PFSK-1 (cell line): ENCODE measurements at regions not wholly inside any gene's neighbourhood (a gene's known extent, or its start where the extent isn't known, plus 50 kb on each side); places are given as distances from the start of the nearest gene placed in this dataset.

ENCODE experiments used
- FOXP2 ChIP-seq: optimal IDR thresholded peaks from 2 replicates; pipeline ENCODE3; 2011; ENCODE audit warnings: borderline replicate concordance, control low read depth, inconsistent platforms; ENCODE audit not compliant: insufficient read depth; ENCODE audit errors: extremely low read length, extremely low read depth
- POLR2AphosphoS5 ChIP-seq: IDR thresholded peaks from 2 replicates; pipeline ENCODE4 v1.6.1; 2012; ENCODE audit warnings: low read depth, mild to moderate bottlenecking, control low read depth, low read length, moderate library complexity
- SIN3A ChIP-seq: IDR thresholded peaks from 2 replicates; pipeline ENCODE4 v1.6.1; 2012; ENCODE audit warnings: mild to moderate bottlenecking, low read length, moderate library complexity, borderline replicate concordance; ENCODE audit not compliant: insufficient read depth
- TAF1 ChIP-seq: IDR thresholded peaks from 2 replicates; pipeline ENCODE4 v1.6.1; 2012; ENCODE audit warnings: low read length, control low read depth, borderline replicate concordance; ENCODE audit not compliant: insufficient read depth
- TF ChIP-seq, protein P1 (sequence below), 2 experiments: IDR thresholded peaks; 2 replicates each; pipeline versions ENCODE4 v1.6.1 to v1.8.0; 2011 to 2012; ENCODE audit warnings: low read depth in 2 of 2, low read length in 2 of 2, control low read depth in 1 of 2, inconsistent platforms in 1 of 2, mild to moderate bottlenecking in 1 of 2, moderate library complexity in 1 of 2; ENCODE audit not compliant: insufficient read depth in 1 of 2

DNA sequence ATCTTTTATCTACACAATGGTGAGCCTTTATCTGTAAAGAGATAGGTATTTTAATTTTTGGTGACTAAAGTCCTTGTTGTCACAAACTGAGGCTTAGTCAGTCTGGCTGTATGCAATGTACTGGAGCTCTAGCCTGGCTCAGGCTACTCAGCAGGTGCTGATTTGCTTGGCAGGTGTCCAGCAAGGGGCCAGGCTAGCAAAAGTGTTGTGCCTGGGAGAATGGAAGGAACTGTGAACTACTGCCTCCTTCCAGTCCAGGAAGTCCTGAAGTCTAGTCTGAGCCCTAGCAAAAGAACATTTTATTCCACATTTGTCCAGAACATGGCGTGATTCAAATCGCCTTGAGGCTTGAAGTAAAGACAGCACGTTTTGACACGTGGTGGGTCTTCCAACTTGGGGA lies 260.5 kb downstream of the CCDC85A start:
- TF ChIP-seq SIN3A, result no peak
- TF ChIP-seq, protein P1, sequence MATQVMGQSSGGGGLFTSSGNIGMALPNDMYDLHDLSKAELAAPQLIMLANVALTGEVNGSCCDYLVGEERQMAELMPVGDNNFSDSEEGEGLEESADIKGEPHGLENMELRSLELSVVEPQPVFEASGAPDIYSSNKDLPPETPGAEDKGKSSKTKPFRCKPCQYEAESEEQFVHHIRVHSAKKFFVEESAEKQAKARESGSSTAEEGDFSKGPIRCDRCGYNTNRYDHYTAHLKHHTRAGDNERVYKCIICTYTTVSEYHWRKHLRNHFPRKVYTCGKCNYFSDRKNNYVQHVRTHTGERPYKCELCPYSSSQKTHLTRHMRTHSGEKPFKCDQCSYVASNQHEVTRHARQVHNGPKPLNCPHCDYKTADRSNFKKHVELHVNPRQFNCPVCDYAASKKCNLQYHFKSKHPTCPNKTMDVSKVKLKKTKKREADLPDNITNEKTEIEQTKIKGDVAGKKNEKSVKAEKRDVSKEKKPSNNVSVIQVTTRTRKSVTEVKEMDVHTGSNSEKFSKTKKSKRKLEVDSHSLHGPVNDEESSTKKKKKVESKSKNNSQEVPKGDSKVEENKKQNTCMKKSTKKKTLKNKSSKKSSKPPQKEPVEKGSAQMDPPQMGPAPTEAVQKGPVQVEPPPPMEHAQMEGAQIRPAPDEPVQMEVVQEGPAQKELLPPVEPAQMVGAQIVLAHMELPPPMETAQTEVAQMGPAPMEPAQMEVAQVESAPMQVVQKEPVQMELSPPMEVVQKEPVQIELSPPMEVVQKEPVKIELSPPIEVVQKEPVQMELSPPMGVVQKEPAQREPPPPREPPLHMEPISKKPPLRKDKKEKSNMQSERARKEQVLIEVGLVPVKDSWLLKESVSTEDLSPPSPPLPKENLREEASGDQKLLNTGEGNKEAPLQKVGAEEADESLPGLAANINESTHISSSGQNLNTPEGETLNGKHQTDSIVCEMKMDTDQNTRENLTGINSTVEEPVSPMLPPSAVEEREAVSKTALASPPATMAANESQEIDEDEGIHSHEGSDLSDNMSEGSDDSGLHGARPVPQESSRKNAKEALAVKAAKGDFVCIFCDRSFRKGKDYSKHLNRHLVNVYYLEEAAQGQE (IDR thresholded peaks at IDR 0.05; ENCODE audit: insufficient read depth in 1 of 2, low read depth in 2 of 2, low read length in 2 of 2), result no peak
- TF ChIP-seq TAF1, result no peak
- TF ChIP-seq FOXP2, result no peak
- no peak for TF ChIP-seq POLR2AphosphoS5

DNA sequence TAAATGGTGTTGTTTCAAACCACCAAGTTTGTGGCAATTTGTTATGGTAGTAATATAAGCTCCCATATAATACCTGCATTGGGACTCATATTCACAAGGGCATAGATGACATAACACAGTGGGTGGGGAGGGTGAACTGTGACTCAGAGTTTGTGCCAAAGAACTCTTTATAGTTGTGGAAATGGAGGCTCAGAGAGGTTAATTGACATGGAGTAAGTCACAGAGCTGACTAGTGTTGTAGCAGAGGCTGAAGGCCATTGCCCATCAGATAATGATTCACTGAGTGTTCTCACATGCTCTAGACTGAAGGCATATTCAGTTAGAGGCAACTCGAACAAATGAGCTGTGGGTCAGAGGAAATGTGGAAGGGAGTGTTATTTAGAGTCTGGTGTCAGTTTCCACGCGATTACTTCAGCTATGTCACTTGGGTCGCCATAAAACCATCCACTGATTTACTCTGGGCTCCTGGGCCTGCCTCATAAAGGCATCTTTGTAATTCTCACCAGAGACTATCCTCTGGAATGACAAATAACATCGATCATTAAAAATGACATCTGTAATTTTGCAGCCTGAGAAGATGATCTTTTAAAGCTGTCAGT lies 264.7 kb downstream of the CCDC85A start:
- no peak for TF ChIP-seq TAF1
- no peak for TF ChIP-seq FOXP2

GRCh38 chr2:56449002-56449431 lies 265.2 kb downstream of the CCDC85A start:
- TF ChIP-seq, protein P1 (IDR thresholded peaks at IDR 0.05; ENCODE audit: insufficient read depth in 1 of 2, low read depth in 2 of 2, low read length in 2 of 2), result no peak
- TF ChIP-seq POLR2AphosphoS5 (no peak), FOXP2 (no peak), SIN3A (no peak), TAF1 (no peak)

DNA sequence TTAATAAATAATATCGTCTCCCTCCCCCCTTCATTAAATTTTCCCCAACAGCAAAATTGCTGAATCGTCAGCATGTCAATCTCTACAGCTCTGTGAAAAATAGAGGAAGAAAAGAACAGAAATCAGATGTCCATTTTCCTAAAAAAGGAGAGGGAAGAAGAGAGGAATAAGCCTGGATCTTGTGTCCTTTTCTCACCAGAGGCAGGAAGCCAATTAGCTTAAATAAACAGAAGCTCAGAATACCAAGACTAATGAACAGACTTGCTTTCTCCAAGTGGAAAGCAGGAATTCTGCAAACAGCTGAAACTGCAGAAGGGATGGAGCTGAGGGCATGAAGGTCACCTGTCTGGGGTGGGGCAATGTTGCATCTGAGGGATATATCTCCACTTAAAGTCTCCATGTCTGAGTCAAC lies 265.7 kb downstream of the CCDC85A start:
- TF ChIP-seq TAF1, result no peak
- TF ChIP-seq, protein P1 (IDR thresholded peaks at IDR 0.05; ENCODE audit: insufficient read depth in 1 of 2, low read depth in 2 of 2, low read length in 2 of 2), result no peak
- no peak for TF ChIP-seq POLR2AphosphoS5
- TF ChIP-seq SIN3A, result no peak
- TF ChIP-seq FOXP2, result no peak

- TF ChIP-seq SIN3A (no peak), POLR2AphosphoS5 (no peak), TAF1 (no peak), FOXP2 (no peak)
- TF ChIP-seq, protein P1 (IDR thresholded peaks at IDR 0.05; ENCODE audit: insufficient read depth in 1 of 2, low read depth in 2 of 2, low read length in 2 of 2), result no peak
Measured at GRCh38 chr2:56450047-56450446, 266.3 kb downstream of the CCDC85A start.
